AG04449 (cell line): ENCODE measurements at regions not wholly inside any gene's neighbourhood (a gene's known extent, or its start where the extent isn't known, plus 50 kb on each side); places are given as distances from the start of the nearest gene placed in this dataset.

ENCODE experiments used
- CTCF ChIA-PET: fragments of 350-600 bp; formaldehyde crosslinking; extraction: SDS; loops from one replicate; lab custom pipeline; 2021; ENCODE audit warnings: antibody characterized with exemption; lab: Yijun Ruan, JAX
- POLR2A ChIA-PET: fragments of 400-600, 350-600 bp; formaldehyde crosslinking; extraction: SDS; loops from one replicate; lab custom pipeline; 2020; ENCODE audit warnings: antibody characterized with exemption, inconsistent platforms; lab: Yijun Ruan, JAX
- DNase-seq: peaks from one replicate; pipeline ENCODE4 v3.0.0-alpha.2; 2010; ENCODE audit warnings: low read depth, low spot score
- H3K4me3 ChIP-seq: 2 replicates; pipeline ENCODE4 v1.5.1; 2011; ENCODE audit warnings: low read depth, mild to moderate bottlenecking, control low read depth, low read length
- TF ChIP-seq, protein P1 (sequence below): IDR thresholded peaks from one replicate; pipeline ENCODE4 v1.5.1; 2011; ENCODE audit warnings: mild to moderate bottlenecking, moderate library complexity, low read length, control low read depth, inconsistent platforms; ENCODE audit not compliant: insufficient read depth; ENCODE audit errors: missing control alignments

GRCh38 chr3:102586485-102586884 is 151.7 kb downstream of the ZPLD1 start:
- POLR2A ChIA-PET, result no interaction called here
- CTCF ChIA-PET, result no interaction called here
- no peak overlapping the region for H3K4me3 ChIP-seq
- TF ChIP-seq, protein P1, sequence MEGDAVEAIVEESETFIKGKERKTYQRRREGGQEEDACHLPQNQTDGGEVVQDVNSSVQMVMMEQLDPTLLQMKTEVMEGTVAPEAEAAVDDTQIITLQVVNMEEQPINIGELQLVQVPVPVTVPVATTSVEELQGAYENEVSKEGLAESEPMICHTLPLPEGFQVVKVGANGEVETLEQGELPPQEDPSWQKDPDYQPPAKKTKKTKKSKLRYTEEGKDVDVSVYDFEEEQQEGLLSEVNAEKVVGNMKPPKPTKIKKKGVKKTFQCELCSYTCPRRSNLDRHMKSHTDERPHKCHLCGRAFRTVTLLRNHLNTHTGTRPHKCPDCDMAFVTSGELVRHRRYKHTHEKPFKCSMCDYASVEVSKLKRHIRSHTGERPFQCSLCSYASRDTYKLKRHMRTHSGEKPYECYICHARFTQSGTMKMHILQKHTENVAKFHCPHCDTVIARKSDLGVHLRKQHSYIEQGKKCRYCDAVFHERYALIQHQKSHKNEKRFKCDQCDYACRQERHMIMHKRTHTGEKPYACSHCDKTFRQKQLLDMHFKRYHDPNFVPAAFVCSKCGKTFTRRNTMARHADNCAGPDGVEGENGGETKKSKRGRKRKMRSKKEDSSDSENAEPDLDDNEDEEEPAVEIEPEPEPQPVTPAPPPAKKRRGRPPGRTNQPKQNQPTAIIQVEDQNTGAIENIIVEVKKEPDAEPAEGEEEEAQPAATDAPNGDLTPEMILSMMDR, result no peak
- no peak for DNase-seq

DNA sequence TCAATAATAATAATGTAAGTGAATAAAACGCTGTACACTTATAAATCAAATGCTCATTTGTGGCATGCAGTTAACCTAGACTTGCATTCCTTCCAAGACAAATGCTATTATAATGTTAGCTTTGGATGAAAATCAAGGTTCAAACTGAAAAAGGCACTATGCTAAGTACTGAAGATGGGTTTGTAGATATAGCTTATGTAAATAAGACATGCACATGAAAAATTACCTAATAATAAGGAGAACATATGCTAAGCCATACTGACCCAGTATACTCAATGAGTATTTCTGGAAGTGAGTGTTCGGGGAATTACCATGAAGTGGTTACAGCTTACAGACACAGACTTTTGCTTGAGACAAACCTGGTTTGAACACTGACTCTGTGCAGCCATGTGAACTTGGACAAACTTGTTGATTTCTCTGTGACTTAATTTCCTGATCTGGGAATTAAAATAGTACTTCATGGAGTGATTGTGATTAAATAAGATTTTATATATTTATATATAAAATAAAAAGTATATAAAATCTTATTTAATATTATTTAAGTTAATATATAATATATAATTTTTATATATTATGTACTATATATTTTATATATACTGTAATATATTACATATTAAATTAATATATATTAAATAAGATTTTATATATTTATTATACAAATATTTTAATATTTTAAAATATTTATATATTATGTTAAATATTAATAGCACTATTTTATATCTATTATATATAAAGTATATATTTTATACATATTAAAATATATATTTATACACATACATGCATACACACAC is 159.2 kb downstream of the ZPLD1 start:
- ChIA-PET POLR2A (no interaction called here), CTCF (no interaction called here)
- DNase-seq, result no peak
- TF ChIP-seq, protein P1, result no peak
- no peak overlapping the region for H3K4me3 ChIP-seq

- POLR2A ChIA-PET, result no interaction called here
- no peak for DNase-seq
- CTCF ChIA-PET, result no interaction called here
- TF ChIP-seq, protein P1, result no peak
- no peak overlapping the region for H3K4me3 ChIP-seq
These were observed 160.2 kb downstream of the ZPLD1 start for GRCh38 chr3:102595057-102595456.

- H3K4me3 ChIP-seq, result no peak overlapping the region
- ChIA-PET POLR2A (no interaction called here), CTCF (no interaction called here)
- DNase-seq, result no peak
- TF ChIP-seq, protein P1, result no peak
These were observed 165.2 kb downstream of the ZPLD1 start for GRCh38 chr3:102599819-102600576.

DNA sequence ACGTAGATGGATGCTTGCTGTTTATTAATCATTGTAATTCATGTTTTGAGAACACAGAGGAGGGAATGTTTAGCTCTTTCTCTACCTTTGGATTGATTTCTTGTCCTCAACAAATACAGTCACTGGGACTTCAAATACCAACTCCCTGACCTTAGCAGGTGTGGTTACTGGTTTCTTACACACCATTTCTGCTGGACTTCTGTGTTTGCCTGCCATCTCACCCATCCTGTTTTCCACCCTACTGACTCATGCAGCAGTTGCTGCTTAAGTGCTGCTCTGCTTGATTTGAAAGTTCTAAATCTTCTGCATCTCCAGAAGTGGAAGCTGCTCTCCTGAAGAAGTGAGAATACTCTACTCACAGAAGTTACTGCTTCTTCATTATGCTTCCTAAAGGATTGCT is 170.3 kb downstream of the ZPLD1 start:
- TF ChIP-seq, protein P1, result no peak
- ChIA-PET CTCF (no interaction called here), POLR2A (no interaction called here)
- H3K4me3 ChIP-seq, result no peak overlapping the region
- no peak for DNase-seq

GRCh38 chr3:102608875-102609274 is 174.1 kb downstream of the ZPLD1 start:
- no peak for DNase-seq
- H3K4me3 ChIP-seq, result no peak overlapping the region
- POLR2A ChIA-PET, result no interaction called here
- TF ChIP-seq, protein P1, result no peak
- CTCF ChIA-PET, result no interaction called here
